ENCODE measurements at regions not wholly inside any gene's neighbourhood (a gene's known extent, or its start where the extent isn't known, plus 50 kb on each side); places are given as distances from the start of the nearest gene placed in this dataset.
"Not testable (repeated sequence)": the region's sequence is repeated elsewhere in the genome, so short reads cannot be mapped to it uniquely, and the experiment has no call there.

GRCh38 chr10:80697926-80698325 is 160.2 kb downstream of the SH2D4B start:
- no peak for DNase-seq (ENCODE audit: low read depth in 3 of 3)

- DNase-seq (ENCODE audit: low read depth in 3 of 3) = peak; percentile 29 to 57 (median 34)
Measured at GRCh38 chr10:80699602-80700039, 161.9 kb downstream of the SH2D4B start.

- no peak for DNase-seq (ENCODE audit: low read depth in 3 of 3)
Measured at GRCh38 chr10:80700252-80700651, 162.6 kb downstream of the SH2D4B start.

GRCh38 chr10:80700760-80701444 is 163.2 kb downstream of the SH2D4B start:
- DNase-seq (ENCODE audit: low read depth in 3 of 3) = no peak

GRCh38 chr10:80701706-80702105 is 164.0 kb downstream of the SH2D4B start:
- DNase-seq (ENCODE audit: low read depth in 3 of 3) = no peak

- DNase-seq (ENCODE audit: low read depth in 3 of 3) = no peak
Measured at GRCh38 chr10:80702143-80702542, 164.4 kb downstream of the SH2D4B start.

- no peak for DNase-seq (ENCODE audit: low read depth in 3 of 3)
Measured at GRCh38 chr10:80705899-80706298, 168.2 kb downstream of the SH2D4B start.

- no peak for DNase-seq (ENCODE audit: low read depth in 3 of 3)
Measured at GRCh38 chr10:80708185-80708584, 170.5 kb downstream of the SH2D4B start.

- DNase-seq (ENCODE audit: low read depth in 3 of 3) = no peak
Measured at GRCh38 chr10:80708808-80709207, 171.1 kb downstream of the SH2D4B start.

- DNase-seq (ENCODE audit: low read depth in 3 of 3) = no peak
Measured at GRCh38 chr10:80709866-80710265, 172.2 kb downstream of the SH2D4B start.

GRCh38 chr10:80713398-80713928 is 175.8 kb downstream of the SH2D4B start:
- no peak for DNase-seq (ENCODE audit: low read depth in 3 of 3)

GRCh38 chr10:80714566-80714965 is 176.9 kb downstream of the SH2D4B start:
- no peak for DNase-seq (ENCODE audit: low read depth in 3 of 3)

- no peak for DNase-seq (ENCODE audit: low read depth in 3 of 3)
Measured at GRCh38 chr10:80718024-80718423, 180.3 kb downstream of the SH2D4B start.

- no peak for DNase-seq (ENCODE audit: low read depth in 3 of 3)
Measured at GRCh38 chr10:80719935-80720334, 182.2 kb downstream of the SH2D4B start.

- no peak for DNase-seq (ENCODE audit: low read depth in 3 of 3)
Measured at GRCh38 chr10:80720549-80720948, 182.8 kb downstream of the SH2D4B start.

- not testable (repeated sequence) for DNase-seq (ENCODE audit: low read depth in 3 of 3)
Measured at GRCh38 chr10:80728354-80728753, 190.7 kb downstream of the SH2D4B start.

GRCh38 chr10:80729896-80730295 is 192.2 kb downstream of the SH2D4B start:
- DNase-seq (ENCODE audit: low read depth in 3 of 3) = no peak

- no peak for DNase-seq (ENCODE audit: low read depth in 3 of 3)
Measured at GRCh38 chr10:80730522-80730921, 192.8 kb downstream of the SH2D4B start.

GRCh38 chr10:80734589-80734988 is 196.9 kb downstream of the SH2D4B start:
- DNase-seq (ENCODE audit: low read depth in 3 of 3) = no peak

GRCh38 chr10:80737209-80737608 is 199.5 kb downstream of the SH2D4B start:
- no peak for DNase-seq (ENCODE audit: low read depth in 3 of 3)

GRCh38 chr10:80739328-80739727 is 201.6 kb downstream of the SH2D4B start:
- DNase-seq (ENCODE audit: low read depth in 3 of 3) = no peak

GRCh38 chr10:80739963-80740715 is 202.4 kb downstream of the SH2D4B start:
- DNase-seq (ENCODE audit: low read depth in 3 of 3) = no peak

GRCh38 chr10:80741278-80741677 is 203.6 kb downstream of the SH2D4B start:
- DNase-seq (ENCODE audit: low read depth in 3 of 3) = no peak

Data from stimulated activated CD4-positive, alpha-beta T cell treated with anti-CD3 and anti-CD28 coated beads, TNF-alpha, amount 100 ng/mL, for 4 hours (primary cell).